Liver (tissue), 2 donors: ENCODE measurements at regions not wholly inside any gene's neighbourhood (a gene's known extent, or its start where the extent isn't known, plus 50 kb on each side); places are given as distances from the start of the nearest gene placed in this dataset.

ENCODE experiments used
- RAD21 ChIP-seq, 2 donors: IDR thresholded peaks; 2 replicates each; pipeline ENCODE4 v1.6.1; 2016; ENCODE audit warnings: antibody characterized with exemption in 2 of 2, mild to moderate bottlenecking in 2 of 2
- TF ChIP-seq, protein P1 (sequence below): IDR thresholded peaks from 2 replicates; pipeline ENCODE4 v1.6.1; 2016; ENCODE audit warnings: antibody characterized with exemption
- donor health status: healthy.

DNA sequence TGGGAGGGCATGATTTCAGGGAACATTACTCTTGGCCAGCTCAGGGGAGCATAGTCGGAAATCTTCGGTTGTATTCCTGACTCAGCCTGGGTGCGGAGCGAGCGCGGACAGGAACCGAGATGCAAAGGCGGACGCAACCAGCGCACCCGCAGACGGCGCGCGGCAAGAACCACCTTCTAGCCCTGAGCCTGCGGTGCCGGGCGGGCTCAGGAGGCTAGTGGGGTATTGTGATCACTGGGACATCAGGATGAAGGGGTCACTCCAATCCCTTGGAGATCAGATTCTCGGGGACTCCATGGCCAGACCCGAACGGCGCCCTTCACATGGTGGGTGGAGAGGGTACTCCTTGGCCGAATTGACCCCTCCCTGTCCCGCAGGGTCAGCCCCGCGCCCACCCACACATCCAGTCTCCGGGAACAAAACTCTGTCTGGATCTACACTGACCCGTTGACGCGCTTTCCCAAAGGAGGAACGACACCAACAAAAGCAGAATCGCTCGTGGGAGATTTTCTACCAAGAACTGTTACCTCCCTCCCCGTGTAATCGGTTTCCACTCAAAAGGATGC lies 730.5 kb downstream of the ZWINT start:
- TF ChIP-seq, protein P1, sequence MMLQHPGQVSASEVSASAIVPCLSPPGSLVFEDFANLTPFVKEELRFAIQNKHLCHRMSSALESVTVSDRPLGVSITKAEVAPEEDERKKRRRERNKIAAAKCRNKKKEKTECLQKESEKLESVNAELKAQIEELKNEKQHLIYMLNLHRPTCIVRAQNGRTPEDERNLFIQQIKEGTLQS, result no peak
- TF ChIP-seq RAD21 (IDR thresholded peaks at IDR 0.05), result no peak
